Right lung (tissue), 2 donors: ENCODE measurements at regions not wholly inside any gene's neighbourhood (a gene's known extent, or its start where the extent isn't known, plus 50 kb on each side); places are given as distances from the start of the nearest gene placed in this dataset.

ENCODE experiments used
- DNase-seq, 2 donors: peaks; one replicate each; pipeline ENCODE4 v3.0.0-alpha.2; 2013

DNA sequence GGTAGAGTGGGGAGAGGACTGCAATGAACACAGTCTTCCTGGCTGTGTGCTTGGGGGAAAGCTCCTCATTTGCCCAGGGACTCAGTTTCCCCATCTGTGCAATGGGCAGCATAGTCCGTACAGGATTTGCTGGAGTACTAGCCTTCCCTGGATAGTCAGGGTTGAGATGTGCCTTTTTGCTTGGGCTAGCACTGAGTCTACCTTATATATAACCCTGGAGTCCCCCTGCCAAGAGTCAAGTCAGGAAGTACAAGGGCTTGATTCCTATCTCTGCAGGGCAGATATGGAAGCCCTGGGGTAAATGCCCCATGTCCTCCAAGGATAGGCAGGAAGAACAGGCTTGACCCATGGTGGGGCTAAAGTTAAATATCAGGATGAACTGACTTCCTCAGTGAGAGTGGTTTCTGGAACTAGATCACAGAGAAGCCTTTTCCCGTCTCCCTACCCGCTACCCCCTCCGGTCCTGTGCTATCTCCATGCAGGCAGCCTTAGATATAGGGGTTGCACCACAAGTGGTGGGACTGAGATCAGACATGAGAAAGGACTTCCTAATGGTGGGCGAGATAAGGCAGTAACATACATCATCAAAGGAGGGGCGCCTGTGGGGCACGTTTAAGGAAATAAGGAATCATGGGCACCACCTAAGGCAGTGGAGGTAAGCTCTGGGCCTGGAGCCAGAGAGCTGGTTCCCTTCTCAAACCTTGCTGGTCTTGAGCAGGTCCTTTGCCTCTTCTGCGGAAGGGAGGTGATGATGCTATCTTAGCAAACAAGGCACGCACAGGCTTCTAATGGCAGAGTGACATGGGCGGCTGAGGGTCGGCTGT lies 157.9 kb downstream of the MRPL14 start:
- DNase-seq: no peak

GRCh38 chr6:43968110-43968965 lies 158.9 kb downstream of the MRPL14 start:
- no peak for DNase-seq

DNA sequence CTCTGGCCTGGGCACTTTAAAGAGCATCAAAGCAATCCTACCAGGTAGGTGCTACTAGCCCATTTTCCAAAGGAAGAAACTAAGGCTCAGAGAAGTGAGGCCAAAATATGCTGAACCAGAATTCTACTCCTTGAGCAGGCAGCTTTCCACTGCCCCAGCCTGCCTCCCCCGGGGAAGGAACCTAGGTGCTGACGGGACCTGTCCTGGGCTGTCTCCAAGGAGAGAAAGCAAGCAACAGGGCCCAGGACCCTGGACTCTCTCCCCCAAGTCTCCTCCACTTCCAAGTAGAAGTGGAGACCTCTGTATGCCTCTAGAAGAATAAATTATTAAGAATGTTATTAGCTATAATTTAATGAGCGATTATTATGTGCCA lies 159.5 kb downstream of the MRPL14 start:
- no peak for DNase-seq

DNA sequence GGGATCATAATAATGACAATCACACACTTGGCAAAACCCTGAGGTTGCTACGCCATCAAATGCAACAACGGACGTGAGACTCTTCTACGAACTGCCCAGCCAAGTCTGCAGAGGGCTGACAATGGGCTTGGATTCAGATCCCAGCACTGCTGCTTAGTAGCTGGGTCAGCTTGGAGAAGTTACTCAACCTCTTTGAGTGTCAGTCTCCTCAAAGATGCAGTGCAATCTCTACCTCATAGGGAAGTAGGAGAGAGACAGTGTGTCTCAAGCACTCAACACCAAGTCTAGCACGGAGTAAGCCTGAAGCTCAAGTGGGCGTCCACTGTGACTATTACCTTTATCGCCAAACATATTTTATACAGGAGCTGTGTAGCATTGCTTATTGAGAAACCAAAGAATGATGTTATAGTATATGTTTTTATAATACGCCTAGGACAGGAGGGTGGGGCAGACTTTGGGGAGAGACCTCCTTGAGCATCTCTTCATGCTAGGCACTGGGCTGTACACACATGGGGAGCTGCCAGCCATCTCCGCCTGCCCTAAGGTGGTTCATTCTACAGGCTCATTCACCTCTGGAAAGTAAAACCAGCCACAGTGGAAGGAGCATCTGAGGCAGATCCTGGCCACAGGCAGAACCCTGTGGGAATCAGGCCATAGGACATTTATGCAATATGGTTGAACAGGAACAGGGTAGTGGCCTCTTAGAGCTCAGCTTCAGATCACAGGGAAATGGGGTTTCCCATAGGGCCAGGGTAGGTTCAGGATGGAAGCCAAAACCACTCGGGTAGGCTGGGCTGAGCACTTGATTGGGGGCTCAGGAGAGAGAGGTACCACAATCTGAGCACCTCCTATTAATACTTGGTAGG lies 160.2 kb downstream of the MRPL14 start:
- no peak for DNase-seq

- no peak for DNase-seq
Measured at GRCh38 chr6:43966374-43966658, 160.9 kb downstream of the MRPL14 start.

DNA sequence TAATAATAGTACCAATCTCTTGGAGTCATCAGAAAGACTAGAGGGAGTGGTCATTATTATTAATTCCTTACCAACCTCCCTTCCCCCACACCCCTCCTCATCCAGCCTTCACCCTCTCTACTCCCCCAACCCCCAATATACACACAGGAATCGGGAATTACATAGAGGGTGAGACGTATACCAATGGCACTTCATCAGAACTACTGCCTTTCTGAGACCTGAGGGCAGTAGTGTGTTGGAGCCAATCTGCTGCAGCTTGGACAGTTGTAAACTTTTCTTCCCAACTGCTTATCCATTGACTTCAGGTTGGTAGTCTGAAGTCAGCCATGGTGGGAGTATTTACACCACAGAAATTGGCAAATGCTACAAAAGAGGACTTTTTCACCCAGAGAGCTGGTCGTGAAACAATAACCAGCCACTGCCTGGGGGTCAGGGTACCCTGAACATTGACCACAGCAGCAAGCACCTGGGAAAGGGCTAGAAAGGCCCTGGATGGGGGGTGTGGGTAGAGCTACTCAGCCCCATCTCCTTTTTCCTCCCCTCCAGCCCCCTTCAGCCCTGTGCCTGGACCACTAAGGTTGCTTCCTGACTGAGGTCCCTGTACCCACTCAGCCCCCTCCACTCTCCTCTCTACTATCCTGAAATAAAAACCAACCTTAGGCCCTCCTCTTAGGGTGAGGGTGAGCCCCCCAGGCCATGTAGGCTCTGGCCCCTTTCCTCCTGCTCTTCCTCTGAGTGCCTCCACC lies 161.5 kb downstream of the MRPL14 start:
- DNase-seq: no peak

DNA sequence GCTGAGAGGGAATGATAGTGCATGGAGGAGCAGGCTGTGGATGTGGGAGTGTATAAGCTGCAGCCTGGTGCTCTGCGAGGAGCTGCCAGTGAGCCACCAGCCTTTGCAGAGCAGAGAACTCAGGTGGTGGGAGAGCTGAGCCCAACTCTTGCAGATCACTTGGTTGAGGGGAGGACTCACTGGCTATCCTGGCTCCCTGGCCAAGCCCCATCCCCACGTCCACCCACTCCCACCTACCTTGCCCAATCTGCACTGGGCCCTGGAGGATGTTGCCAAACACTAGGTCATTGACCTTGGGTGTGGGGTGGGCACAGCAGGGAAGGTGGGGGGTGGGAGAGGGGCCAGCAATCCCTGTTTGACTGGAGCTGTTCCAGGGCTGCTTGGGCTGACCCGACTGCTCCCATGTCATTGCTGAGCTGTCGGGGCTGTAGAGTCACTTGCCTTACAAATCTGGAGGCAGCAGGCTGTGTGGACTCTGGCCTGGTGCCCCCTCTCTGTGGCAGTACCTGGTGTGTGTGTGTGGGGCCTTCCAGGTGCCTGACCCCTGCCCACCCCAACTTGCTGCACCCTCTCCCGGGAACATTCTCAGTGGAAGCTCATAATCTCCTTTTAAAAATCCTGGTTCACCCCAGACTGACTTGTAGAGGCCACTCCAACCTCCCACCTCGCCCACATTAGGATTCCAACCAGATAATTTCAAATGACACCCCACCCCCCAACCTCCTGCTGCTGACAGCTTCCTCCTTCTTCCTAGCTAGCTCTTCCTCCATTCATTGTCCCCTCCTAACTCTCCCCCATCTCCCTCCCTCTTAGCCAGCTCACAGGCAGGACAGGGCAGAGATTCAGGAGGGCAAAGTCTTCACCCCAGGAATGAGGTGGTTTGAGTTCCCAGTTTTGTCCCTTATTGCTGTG lies 162.3 kb downstream of the MRPL14 start:
- no peak for DNase-seq

GRCh38 chr6:43963877-43964658 lies 163.2 kb downstream of the MRPL14 start:
- no peak for DNase-seq

GRCh38 chr6:43963203-43963602 lies 164.0 kb downstream of the MRPL14 start:
- no peak for DNase-seq

GRCh38 chr6:43962458-43962857 lies 164.8 kb downstream of the MRPL14 start:
- DNase-seq: no peak

DNA sequence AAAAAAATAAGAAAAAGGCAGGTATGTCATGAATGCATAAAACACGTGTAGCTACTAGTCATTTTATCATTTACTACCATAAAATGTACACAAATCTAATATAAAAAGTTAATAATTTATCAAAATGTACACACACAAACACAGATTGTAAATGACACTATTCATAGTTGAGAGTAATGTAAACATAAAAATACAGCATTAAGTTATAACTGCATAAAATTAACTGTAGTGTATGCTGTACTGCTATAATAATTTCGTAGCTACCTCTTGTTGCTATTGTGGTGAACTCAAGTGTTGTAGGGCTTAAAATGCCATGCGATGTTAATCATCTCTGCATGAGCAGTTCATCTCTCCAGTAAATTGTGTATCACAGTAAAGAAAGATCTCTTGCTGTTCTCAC lies 170.0 kb downstream of the MRPL14 start:
- no peak for DNase-seq

DNA sequence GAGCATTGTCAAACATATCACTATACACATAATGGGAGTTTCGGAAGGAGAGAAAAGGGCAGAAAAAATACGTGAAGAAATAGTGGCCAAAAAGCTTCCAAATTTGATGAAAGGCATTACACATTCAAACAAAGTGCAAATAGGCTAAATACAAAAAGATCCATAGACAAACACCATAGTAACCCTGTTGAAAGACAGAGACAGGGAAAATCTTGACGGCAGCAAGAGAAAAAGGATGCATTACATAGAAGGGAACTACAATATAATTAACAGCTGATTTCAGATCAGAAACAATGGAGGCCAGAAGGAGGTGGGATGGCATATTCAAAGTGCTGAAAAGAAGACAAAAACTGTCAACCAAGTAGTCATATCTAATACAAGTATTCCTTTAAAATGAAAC lies 170.8 kb downstream of the MRPL14 start:
- DNase-seq: no peak

GRCh38 chr6:43954311-43955131 lies 172.7 kb downstream of the MRPL14 start:
- no peak for DNase-seq

- no peak for DNase-seq
Measured at GRCh38 chr6:43953794-43954310, 173.4 kb downstream of the MRPL14 start.

DNA sequence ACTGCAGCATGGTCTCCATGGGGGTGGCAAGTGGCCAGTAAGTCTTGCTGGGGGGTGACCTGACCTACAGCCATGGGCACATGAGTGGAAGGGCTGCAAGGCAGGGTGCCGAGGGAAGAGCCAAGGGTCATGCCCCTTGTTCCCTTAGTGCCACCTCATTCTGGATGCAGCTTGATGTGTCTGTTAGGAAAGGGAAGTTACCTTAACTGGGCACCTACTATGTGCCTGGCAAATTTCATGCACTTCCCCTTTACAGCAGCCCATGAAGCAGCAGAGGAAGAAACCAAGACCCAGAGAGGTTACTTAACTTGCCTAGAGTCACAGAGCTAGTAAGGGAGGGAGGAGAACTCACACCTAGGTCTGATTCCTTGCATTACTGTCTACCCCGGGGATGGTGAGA lies 174.0 kb downstream of the MRPL14 start:
- no peak for DNase-seq

GRCh38 chr6:43952746-43953145 lies 174.5 kb downstream of the MRPL14 start:
- no peak for DNase-seq

DNA sequence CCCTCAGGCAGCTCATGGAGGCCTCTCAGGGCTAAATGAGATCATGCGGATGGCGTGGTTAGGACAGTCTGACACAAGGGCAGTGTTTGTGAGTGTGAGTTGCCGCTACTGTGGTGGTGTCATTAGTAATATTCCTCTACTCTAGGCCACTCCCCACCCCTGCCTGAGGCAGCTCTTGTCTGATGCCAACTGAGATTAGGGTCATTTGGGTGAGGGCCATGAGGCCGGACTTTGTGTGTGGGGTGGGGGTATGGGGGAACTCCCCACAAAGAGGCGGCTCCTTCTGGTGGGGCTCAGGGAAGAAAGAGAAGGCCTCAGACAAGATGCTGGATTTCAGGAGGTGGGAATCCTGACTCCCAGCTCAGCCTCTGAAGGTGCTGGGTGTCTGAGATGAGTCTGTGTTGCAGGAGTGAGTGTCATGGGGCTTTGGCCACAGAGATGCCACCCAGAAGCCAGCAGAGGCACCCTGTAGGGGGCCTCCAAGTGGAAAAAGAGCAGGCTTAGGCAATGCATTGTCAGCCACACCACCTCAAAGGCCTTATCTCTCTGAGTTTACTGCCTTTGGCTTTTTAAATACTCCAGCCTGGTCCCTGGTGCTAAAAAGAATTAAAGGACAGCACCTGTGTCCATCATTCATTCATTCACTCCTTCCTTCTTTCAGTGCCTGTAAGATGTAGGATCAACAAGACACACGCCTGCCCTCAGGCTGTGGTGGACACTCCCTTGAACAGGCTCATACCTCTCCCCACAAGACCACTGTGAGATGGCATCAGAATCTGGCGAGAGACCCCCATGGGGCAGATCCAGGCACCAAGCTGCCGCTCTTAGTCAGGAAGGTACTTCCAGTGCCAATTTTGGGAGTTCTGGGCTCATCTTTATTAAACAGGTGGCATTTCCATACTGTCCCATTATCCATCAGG lies 175.2 kb downstream of the MRPL14 start:
- no peak for DNase-seq
